ENCODE measurements at regions not wholly inside any gene's neighbourhood (a gene's known extent, or its start where the extent isn't known, plus 50 kb on each side); places are given as distances from the start of the nearest gene placed in this dataset.

- in situ Hi-C loops (cut with HindIII; ENCODE audit: low sequenced_read_pairs), result no loop called here
- DNase-seq (ENCODE audit: low read depth, low spot score), result peak; percentile 92
- TF ChIP-seq CTCF (IDR thresholded peaks at IDR 0.05; ENCODE audit: low read depth, low read length), result no peak
- H3K4me3 ChIP-seq (ENCODE audit: low read depth, low read length), result no peak overlapping the region
Observed at GRCh38 chr20:11807054-11808048, 110.3 kb upstream of the BTBD3 start.

GRCh38 chr20:11808841-11809240, 108.9 kb upstream of the BTBD3 start:
- no peak overlapping the region for H3K4me3 ChIP-seq (ENCODE audit: low read depth, low read length)
- no peak for TF ChIP-seq CTCF (IDR thresholded peaks at IDR 0.05; ENCODE audit: low read depth, low read length)
- in situ Hi-C loops (cut with HindIII; ENCODE audit: low sequenced_read_pairs), result no loop called here
- no peak for DNase-seq (ENCODE audit: low read depth, low spot score)

- TF ChIP-seq CTCF (IDR thresholded peaks at IDR 0.05; ENCODE audit: low read depth, low read length), result no peak
- in situ Hi-C loops (cut with HindIII; ENCODE audit: low sequenced_read_pairs), result no loop called here
- no peak overlapping the region for H3K4me3 ChIP-seq (ENCODE audit: low read depth, low read length)
- peak; percentile 63 for DNase-seq (ENCODE audit: low read depth, low spot score)
Observed at GRCh38 chr20:11810311-11811083, 107.2 kb upstream of the BTBD3 start.

- no peak for TF ChIP-seq CTCF (IDR thresholded peaks at IDR 0.05; ENCODE audit: low read depth, low read length)
- in situ Hi-C loops (cut with HindIII; ENCODE audit: low sequenced_read_pairs), result no loop called here
- no peak overlapping the region for H3K4me3 ChIP-seq (ENCODE audit: low read depth, low read length)
- no peak for DNase-seq (ENCODE audit: low read depth, low spot score)
Observed at GRCh38 chr20:11813106-11813890, 104.4 kb upstream of the BTBD3 start.

- no peak overlapping the region for H3K4me3 ChIP-seq (ENCODE audit: low read depth, low read length)
- in situ Hi-C loops (cut with HindIII; ENCODE audit: low sequenced_read_pairs), result no loop called here
- no peak for TF ChIP-seq CTCF (IDR thresholded peaks at IDR 0.05; ENCODE audit: low read depth, low read length)
- peak; percentile 71 for DNase-seq (ENCODE audit: low read depth, low spot score)
Observed at GRCh38 chr20:11814267-11814666, 103.4 kb upstream of the BTBD3 start.

- H3K4me3 ChIP-seq (ENCODE audit: low read depth, low read length), result no peak overlapping the region
- no peak for TF ChIP-seq CTCF (IDR thresholded peaks at IDR 0.05; ENCODE audit: low read depth, low read length)
- in situ Hi-C loops (cut with HindIII; ENCODE audit: low sequenced_read_pairs), result no loop called here
- DNase-seq (ENCODE audit: low read depth, low spot score), result no peak
Observed at GRCh38 chr20:11820838-11821237, 96.9 kb upstream of the BTBD3 start.

Data from astrocyte of the spinal cord (primary cell).